ENCODE measurements at regions not wholly inside any gene's neighbourhood (a gene's known extent, or its start where the extent isn't known, plus 50 kb on each side); places are given as distances from the start of the nearest gene placed in this dataset.

DNA sequence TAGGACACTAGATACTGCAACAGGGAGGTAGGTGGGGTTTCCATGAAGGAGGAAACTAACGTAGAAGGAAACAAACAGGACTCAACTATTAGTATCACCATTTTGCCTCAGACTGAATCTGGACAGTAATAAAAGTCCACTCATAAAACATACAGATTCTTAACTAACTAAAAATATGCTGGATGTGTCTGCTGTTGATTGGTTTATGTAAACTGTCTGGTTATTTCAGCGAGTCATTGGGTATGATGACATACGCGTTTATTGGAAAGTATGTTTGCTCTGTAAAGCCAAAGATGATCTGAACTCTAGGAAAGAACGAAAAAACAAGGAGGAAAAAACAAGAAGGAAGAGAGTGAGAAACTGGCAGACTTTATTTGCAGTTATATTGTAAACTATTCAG lies 1816.1 kb upstream of the LRRTM1 start:
- Mint-ChIP-seq H3K27me3 (ENCODE audit: low read depth) (no peaks in the 10 kb centered on the region), H3K4me3 (no peak overlapping the region), H3K9me3 (ENCODE audit: insufficient read depth) (peaks cover 27% of the 10 kb centered on the region), H3K4me1 (ENCODE audit: low read depth) (no peaks in the 10 kb centered on the region), H3K27ac (no peak overlapping the region), H3K36me3 (ENCODE audit: low read depth) (no peaks in the 10 kb centered on the region)
- ATAC-seq (no peak), DNase-seq (no peak)
- ChIA-PET CTCF (no interaction called here), POLR2A (no interaction called here)

GRCh38 chr2:82120115-82120514 lies 1815.6 kb upstream of the LRRTM1 start:
- CTCF ChIA-PET: interaction anchor here (0.6 kb wide), 1 partner anchor 852 kb away, joined by 3 read pairs; no protein-coding TSS in a partner anchor
- no peaks in the 10 kb centered on the region for H3K27me3 Mint-ChIP-seq (ENCODE audit: low read depth)

DNA sequence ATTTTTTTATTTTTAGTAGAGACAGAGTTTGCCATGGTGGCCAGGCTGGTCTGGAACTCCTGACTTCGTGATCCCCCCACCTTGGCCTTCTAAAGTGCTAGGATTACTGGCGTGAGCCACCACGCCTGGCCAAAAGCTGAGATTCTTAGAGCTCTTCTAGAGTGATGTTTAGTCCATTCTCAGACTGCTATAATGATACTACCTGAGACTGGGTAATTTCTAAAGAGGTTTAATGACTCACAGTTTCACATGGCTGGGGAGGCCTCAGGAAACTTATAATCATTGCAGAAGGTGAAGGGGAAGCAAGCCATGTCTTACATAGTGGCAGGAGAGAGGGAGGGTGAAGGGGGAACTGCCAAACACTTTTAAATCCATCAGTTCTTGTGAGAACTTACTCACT lies 1804.9 kb upstream of the LRRTM1 start:
- ChIA-PET CTCF (no interaction called here), POLR2A (no interaction called here)
- Mint-ChIP-seq H3K4me1 (ENCODE audit: low read depth) (no peaks in the 10 kb centered on the region), H3K9me3 (ENCODE audit: insufficient read depth) (peaks cover 4% of the 10 kb centered on the region), H3K4me3 (no peak overlapping the region), H3K27me3 (ENCODE audit: low read depth) (no peaks in the 10 kb centered on the region), H3K27ac (no peak overlapping the region), H3K36me3 (ENCODE audit: low read depth) (no peaks in the 10 kb centered on the region)
- ATAC-seq (no peak), DNase-seq (no peak)

More at GRCh38 chr2:82120115-82120514, 1815.6 kb upstream of the LRRTM1 start:
- Mint-ChIP-seq H3K36me3 (ENCODE audit: low read depth) (no peaks in the 10 kb centered on the region), H3K4me1 (ENCODE audit: low read depth) (no peaks in the 10 kb centered on the region), H3K9me3 (ENCODE audit: insufficient read depth) (peaks cover 23% of the 10 kb centered on the region), H3K27ac (no peak overlapping the region), H3K4me3 (no peak overlapping the region)
- DNase-seq (no peak), ATAC-seq (no peak)
- POLR2A ChIA-PET: no interaction called here

DNA sequence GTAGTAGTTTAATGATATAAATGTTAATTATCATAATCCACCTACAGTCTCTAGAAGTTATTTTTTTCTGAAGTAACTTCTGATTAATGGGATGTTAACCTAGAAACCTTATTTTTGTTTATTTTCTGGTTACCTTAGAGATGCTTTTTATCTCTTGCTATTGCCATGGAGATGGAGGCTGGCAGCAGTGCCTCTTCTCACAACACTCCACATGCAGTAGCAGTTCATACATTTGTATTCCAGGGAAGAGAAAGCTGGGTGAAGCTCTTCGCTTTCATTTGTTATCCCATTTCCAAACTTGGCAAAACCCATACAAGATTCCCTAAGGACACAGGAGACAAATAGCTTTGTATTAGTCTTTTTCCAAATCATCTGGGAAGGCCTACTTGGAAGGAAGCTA lies 1794.1 kb upstream of the LRRTM1 start:
- H3K27me3 Mint-ChIP-seq (ENCODE audit: low read depth): no peaks in the 10 kb centered on the region
- no peak overlapping the region for H3K27ac Mint-ChIP-seq
- CTCF ChIA-PET: no interaction called here

DNA sequence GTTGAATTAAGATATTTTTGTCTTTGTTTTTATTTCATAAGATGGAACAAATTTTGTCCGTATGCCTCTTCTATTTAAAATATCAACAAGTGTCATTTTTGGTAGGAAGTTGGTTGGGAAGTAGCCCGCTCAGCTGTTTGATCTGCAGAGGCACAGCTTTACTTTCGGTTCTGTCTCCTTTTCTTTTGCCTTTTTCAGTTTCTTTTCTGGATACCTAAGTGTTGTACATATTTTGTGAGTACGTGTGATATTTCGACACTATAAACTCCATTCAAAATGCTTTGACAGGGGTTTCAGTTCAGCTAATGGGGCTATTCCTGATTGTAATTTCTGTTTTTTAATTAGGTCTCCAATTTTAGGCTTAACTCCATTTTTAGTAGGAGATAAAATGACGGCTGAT lies 1785.0 kb upstream of the LRRTM1 start:
- Mint-ChIP-seq H3K36me3 (ENCODE audit: low read depth) (no peaks in the 10 kb centered on the region), H3K4me3 (no peak overlapping the region), H3K27me3 (ENCODE audit: low read depth) (no peaks in the 10 kb centered on the region), H3K9me3 (ENCODE audit: insufficient read depth) (peaks cover 17% of the 10 kb centered on the region), H3K27ac (no peak overlapping the region), H3K4me1 (ENCODE audit: low read depth) (no peaks in the 10 kb centered on the region)
- ATAC-seq (no peak), DNase-seq (no peak)
- ChIA-PET POLR2A (no interaction called here), CTCF (no interaction called here)

More for the DNA sequence above, 1794.1 kb upstream of the LRRTM1 start:
- H3K9me3 Mint-ChIP-seq (ENCODE audit: insufficient read depth): peaks cover 6% of the 10 kb centered on the region
- POLR2A ChIA-PET: no interaction called here
- no peaks in the 10 kb centered on the region for H3K4me1 Mint-ChIP-seq (ENCODE audit: low read depth)
- no peak for ATAC-seq
- DNase-seq: no peak
- no peak overlapping the region for H3K4me3 Mint-ChIP-seq
- H3K36me3 Mint-ChIP-seq (ENCODE audit: low read depth): no peaks in the 10 kb centered on the region

GRCh38 chr2:82084679-82085392 lies 1780.3 kb upstream of the LRRTM1 start:
- ChIA-PET POLR2A (no interaction called here), CTCF (no interaction called here)
- Mint-ChIP-seq H3K4me3 (no peak overlapping the region), H3K27ac (no peak overlapping the region), H3K4me1 (ENCODE audit: low read depth) (no peaks in the 10 kb centered on the region), H3K36me3 (ENCODE audit: low read depth) (no peaks in the 10 kb centered on the region), H3K27me3 (ENCODE audit: low read depth) (no peaks in the 10 kb centered on the region), H3K9me3 (ENCODE audit: insufficient read depth) (peaks cover 12% of the 10 kb centered on the region)
- DNase-seq (no peak), ATAC-seq (no peak)

GRCh38 chr2:82075875-82076274 lies 1771.3 kb upstream of the LRRTM1 start:
- H3K27ac Mint-ChIP-seq: no peak overlapping the region
- no peak overlapping the region for H3K4me3 Mint-ChIP-seq
- DNase-seq (no peak), ATAC-seq (no peak)
- no peaks in the 10 kb centered on the region for H3K27me3 Mint-ChIP-seq (ENCODE audit: low read depth)
- no peaks in the 10 kb centered on the region for H3K36me3 Mint-ChIP-seq (ENCODE audit: low read depth)
- ChIA-PET POLR2A (no interaction called here), CTCF (no interaction called here)
- no peaks in the 10 kb centered on the region for H3K4me1 Mint-ChIP-seq (ENCODE audit: low read depth)
- peaks cover 13% of the 10 kb centered on the region for H3K9me3 Mint-ChIP-seq (ENCODE audit: insufficient read depth)

GRCh38 chr2:82062463-82062862 lies 1757.9 kb upstream of the LRRTM1 start:
- Mint-ChIP-seq H3K27me3 (ENCODE audit: low read depth) (no peaks in the 10 kb centered on the region), H3K4me3 (no peak overlapping the region), H3K36me3 (ENCODE audit: low read depth) (no peaks in the 10 kb centered on the region), H3K4me1 (ENCODE audit: low read depth) (no peaks in the 10 kb centered on the region), H3K27ac (no peak overlapping the region), H3K9me3 (ENCODE audit: insufficient read depth) (peaks cover 18% of the 10 kb centered on the region)
- DNase-seq (no peak), ATAC-seq (no peak)
- ChIA-PET POLR2A (no interaction called here), CTCF (interaction anchor here (1.3 kb wide), 1 partner anchor 225 kb away, joined by 3 read pairs; no protein-coding TSS in a partner anchor)

DNA sequence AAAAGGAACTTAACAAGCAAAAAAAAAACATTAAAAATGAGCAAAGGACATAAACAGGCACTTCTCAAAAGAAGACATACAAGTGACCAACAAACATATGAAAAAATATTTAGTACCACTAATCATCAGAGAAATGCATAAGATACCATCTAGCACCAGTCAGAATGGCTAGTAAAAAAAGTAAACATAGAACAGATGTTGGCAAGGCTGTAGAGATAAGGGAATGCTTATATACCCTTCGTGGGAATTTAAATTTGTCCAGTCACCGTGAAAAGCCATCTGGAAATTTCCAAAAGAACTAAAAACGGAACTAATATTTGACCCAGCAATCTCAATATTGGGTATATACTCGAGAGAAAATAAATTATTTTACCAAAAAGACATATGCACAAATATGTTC lies 1751.3 kb upstream of the LRRTM1 start:
- no peak overlapping the region for H3K27ac Mint-ChIP-seq
- CTCF ChIA-PET: no interaction called here
- H3K27me3 Mint-ChIP-seq (ENCODE audit: low read depth): no peaks in the 10 kb centered on the region
- H3K4me1 Mint-ChIP-seq (ENCODE audit: low read depth): no peaks in the 10 kb centered on the region
- no peak for ATAC-seq
- POLR2A ChIA-PET: no interaction called here
- no peaks in the 10 kb centered on the region for H3K36me3 Mint-ChIP-seq (ENCODE audit: low read depth)
- peaks cover 6% of the 10 kb centered on the region for H3K9me3 Mint-ChIP-seq (ENCODE audit: insufficient read depth)
- no peak overlapping the region for H3K4me3 Mint-ChIP-seq
- DNase-seq: no peak

- DNase-seq: no peak
- ATAC-seq: no peak
- Mint-ChIP-seq H3K4me1 (ENCODE audit: low read depth) (no peaks in the 10 kb centered on the region), H3K9me3 (ENCODE audit: insufficient read depth) (peaks cover 27% of the 10 kb centered on the region), H3K36me3 (ENCODE audit: low read depth) (no peaks in the 10 kb centered on the region), H3K27me3 (ENCODE audit: low read depth) (no peaks in the 10 kb centered on the region), H3K4me3 (no peak overlapping the region), H3K27ac (no peak overlapping the region)
- ChIA-PET CTCF (no interaction called here), POLR2A (no interaction called here)
Observed at GRCh38 chr2:82043867-82044266, 1739.3 kb upstream of the LRRTM1 start.

DNA sequence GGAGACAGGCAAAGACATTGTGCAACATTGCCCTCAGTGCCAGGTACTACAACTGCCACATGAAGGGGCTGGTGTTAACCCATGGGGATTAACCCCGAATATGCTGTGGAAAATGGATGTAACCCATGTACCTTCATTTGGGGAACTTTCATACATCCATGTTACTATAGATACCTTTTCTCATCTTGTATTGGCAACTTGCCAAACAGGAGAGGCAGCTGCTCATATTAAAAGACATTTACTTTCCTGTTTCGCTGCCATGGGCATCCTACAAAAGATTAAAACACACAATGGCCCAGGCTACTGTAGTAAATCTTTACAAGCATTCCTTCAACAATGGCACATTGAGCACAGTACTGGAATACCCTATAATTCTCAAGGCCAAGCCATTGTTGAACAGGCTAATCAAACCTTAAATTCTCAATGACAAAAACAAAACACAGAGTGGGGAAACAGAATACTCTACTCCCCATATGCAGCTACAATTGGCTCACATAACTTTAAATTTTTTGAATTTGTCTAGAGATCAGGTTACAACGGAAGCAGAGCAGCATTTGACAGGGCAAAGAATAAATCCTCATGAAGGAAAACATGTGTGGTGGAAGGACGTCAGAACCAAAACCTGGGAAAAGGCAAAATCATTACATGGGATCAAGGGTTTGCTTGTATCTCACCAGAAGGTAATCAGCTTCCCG lies 1723.5 kb upstream of the LRRTM1 start:
- POLR2A ChIA-PET: no interaction called here
- ATAC-seq: no peak

DNA sequence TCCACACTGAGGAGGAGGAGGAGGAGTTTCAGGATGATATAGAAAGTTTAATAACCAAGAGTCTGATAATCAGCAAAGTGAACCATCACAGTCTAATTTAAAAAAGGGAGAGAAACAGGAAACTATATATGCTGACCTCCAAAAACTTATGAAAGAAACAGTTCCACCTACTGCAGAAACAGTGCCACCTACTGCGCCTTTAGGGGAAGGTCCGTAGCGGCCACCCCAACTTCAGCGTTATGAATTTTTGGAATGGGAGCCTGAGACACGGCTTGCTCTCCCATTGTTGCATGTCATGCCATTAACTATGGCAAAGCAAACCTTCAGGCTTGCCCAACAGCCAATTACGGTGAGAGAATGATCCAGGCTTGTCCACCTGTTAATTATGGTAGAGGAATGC lies 1719.2 kb upstream of the LRRTM1 start:
- CTCF ChIA-PET: no interaction called here
- Mint-ChIP-seq H3K36me3 (ENCODE audit: low read depth) (no peaks in the 10 kb centered on the region), H3K4me3 (no peak overlapping the region), H3K27me3 (ENCODE audit: low read depth) (no peaks in the 10 kb centered on the region), H3K9me3 (ENCODE audit: insufficient read depth) (peaks cover 27% of the 10 kb centered on the region), H3K27ac (no peak overlapping the region), H3K4me1 (ENCODE audit: low read depth) (no peaks in the 10 kb centered on the region)
- ATAC-seq (no peak), DNase-seq (no peak)
- POLR2A ChIA-PET: no interaction called here

More for the DNA sequence above, 1723.5 kb upstream of the LRRTM1 start:
- Mint-ChIP-seq H3K27ac (no peak overlapping the region), H3K4me1 (ENCODE audit: low read depth) (no peaks in the 10 kb centered on the region), H3K36me3 (ENCODE audit: low read depth) (no peaks in the 10 kb centered on the region), H3K9me3 (ENCODE audit: insufficient read depth) (peaks cover 36% of the 10 kb centered on the region), H3K4me3 (no peak overlapping the region), H3K27me3 (ENCODE audit: low read depth) (no peaks in the 10 kb centered on the region)
- DNase-seq: no peak
- CTCF ChIA-PET: no interaction called here

DNA sequence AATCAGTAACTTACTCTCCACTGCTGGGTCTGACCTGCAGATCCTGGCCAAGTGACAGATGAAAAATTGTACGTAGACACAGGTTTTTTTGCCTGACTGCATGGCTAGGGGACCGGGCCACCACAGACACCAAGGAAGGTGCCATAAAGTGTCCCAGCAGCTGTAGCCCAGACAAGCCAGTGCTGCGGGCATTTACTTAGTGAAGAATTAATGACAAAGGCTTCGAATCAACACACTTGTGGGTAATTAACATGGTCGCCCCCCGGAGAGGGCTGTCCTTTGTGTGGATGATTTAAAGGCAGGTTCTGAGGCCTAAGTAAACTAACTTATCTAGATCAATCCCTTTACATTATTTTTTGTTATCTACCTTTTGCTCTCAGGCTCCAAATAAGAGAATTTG lies 1709.1 kb upstream of the LRRTM1 start:
- H3K27me3 Mint-ChIP-seq (ENCODE audit: low read depth): no peaks in the 10 kb centered on the region
- no peaks in the 10 kb centered on the region for H3K4me1 Mint-ChIP-seq (ENCODE audit: low read depth)
- DNase-seq: no peak
- H3K36me3 Mint-ChIP-seq (ENCODE audit: low read depth): no peaks in the 10 kb centered on the region
- no peak overlapping the region for H3K27ac Mint-ChIP-seq
- ATAC-seq: no peak
- ChIA-PET POLR2A (no interaction called here), CTCF (no interaction called here)
- no peak overlapping the region for H3K4me3 Mint-ChIP-seq
- peaks cover 10% of the 10 kb centered on the region for H3K9me3 Mint-ChIP-seq (ENCODE audit: insufficient read depth)

All from activated CD8-positive, alpha-beta T cell treated with anti-CD3 and anti-CD28 coated beads, Interleukin-2, amount 10 ng/mL, durations not matched to agents 7 days and 5 days (primary cell).